Panc1 (cell line): ENCODE measurements at regions not wholly inside any gene's neighbourhood (a gene's known extent, or its start where the extent isn't known, plus 50 kb on each side); places are given as distances from the start of the nearest gene placed in this dataset.

Experiments used
- ATAC-seq: fragments of 200-7000 bp; cut with Tn5 transposase; 2 replicates; pipeline ENCODE4 v1.9.1; 2020; ENCODE audit warnings: mild to moderate bottlenecking, moderate library complexity
- BruUV-seq: library from RNA; stranded (reverse); fragments of 400-500 nt; replicated peaks from 2 replicates; lab custom pipeline; 2021; lab: Mats Ljungman, UMichigan
- CTCF ChIA-PET: fragments of 300-600 bp; sonication (Branson Sonifier 250); formaldehyde crosslinking; loops from one replicate; lab custom pipeline; 2022; ENCODE audit warnings: antibody characterized with exemption; lab: Charles Lee
- POLR2A ChIA-PET: fragments of 300-600 bp; sonication (Branson Sonifier 250); formaldehyde crosslinking; loops from one replicate; lab custom pipeline; 2022; ENCODE audit warnings: antibody characterized with exemption; lab: Charles Lee
- DNase-seq: peaks from one replicate; pipeline ENCODE4 v3.0.0-alpha.2; 2010; ENCODE audit warnings: low read depth, low spot score
- H3K27ac ChIP-seq: 2 replicates; pipeline ENCODE4 v1.5.1; 2011; ENCODE audit warnings: mild to moderate bottlenecking, low read length, inconsistent platforms
- H3K27me3 ChIP-seq: fragments of 200-500 bp; sonication (Bioruptor generic); 2 replicates; pipeline ENCODE4 v1.6.0; 2014; ENCODE audit warnings: low read length, inconsistent platforms; ENCODE audit not compliant: control insufficient read depth, insufficient read depth
- H3K36me3 ChIP-seq: fragments of 200-500 bp; sonication (Bioruptor generic); 2 replicates; pipeline ENCODE4 v1.5.1; 2014; ENCODE audit warnings: inconsistent platforms, mild to moderate bottlenecking, low read length, moderate library complexity; ENCODE audit not compliant: control insufficient read depth, insufficient read depth
- H3K4me1 ChIP-seq: 2 replicates; pipeline ENCODE4 v1.5.1; 2011; ENCODE audit warnings: inconsistent platforms, mild to moderate bottlenecking, low read length, moderate library complexity; ENCODE audit not compliant: control insufficient read depth, insufficient read depth
- H3K4me3 ChIP-seq, 2 experiments: 2 replicates each; pipeline ENCODE4 v1.5.1; 2011 to 2012; ENCODE audit warnings: low read depth in 2 of 2, low read length in 2 of 2, mild to moderate bottlenecking in 2 of 2, inconsistent platforms in 1 of 2, moderate library complexity in 1 of 2
- H3K9me3 ChIP-seq: fragments of 200-500 bp; sonication (Bioruptor generic); 2 replicates; pipeline ENCODE4 v1.5.1; 2014; ENCODE audit warnings: low read depth, mild to moderate bottlenecking, inconsistent platforms, low read length, moderate library complexity; ENCODE audit not compliant: control insufficient read depth, insufficient read depth
- POLR2AphosphoS5 ChIP-seq: IDR thresholded peaks from 2 replicates; pipeline ENCODE4 v1.6.1; 2012; ENCODE audit warnings: mild to moderate bottlenecking, low read depth, low read length, moderate library complexity
- REST ChIP-seq, 2 experiments: IDR thresholded peaks; 2 replicates each; pipeline ENCODE4 v1.6.1; 2011 to 2012; ENCODE audit warnings: low read depth in 2 of 2, control low read depth in 1 of 2, low read length in 1 of 2, mild to moderate bottlenecking in 1 of 2, moderate library complexity in 1 of 2; ENCODE audit not compliant: insufficient read depth in 1 of 2
- SIN3A ChIP-seq: IDR thresholded peaks from 2 replicates; pipeline ENCODE4 v1.6.1; 2012; ENCODE audit warnings: low read depth, mild to moderate bottlenecking, low read length, moderate library complexity, borderline replicate concordance; ENCODE audit not compliant: insufficient read depth
- TCF7L2 ChIP-seq: IDR thresholded peaks from 2 replicates; pipeline ENCODE4 v1.6.1; 2011; ENCODE audit warnings: mild to moderate bottlenecking, low read depth, low read length, inconsistent platforms
- in situ Hi-C: cut with HindIII; loops from 2 replicates; pipeline ENCODE4 v1.10.0; 2016; ENCODE audit warnings: low sequenced_read_pairs, low pct_unique_long_range_greater_than_20kb
- intact Hi-C: fragments of 100-400 bp; cut with micrococcal nuclease; formaldehyde crosslinking; loops from one replicate; pipeline ENCODE4 v1.10.0; 2022; ENCODE audit not compliant: unreplicated experiment
- TF ChIP-seq, protein P1 (sequence below): fragments of 450-650 bp; IDR thresholded peaks from 2 replicates; pipeline ENCODE4 v1.5.1; 2017; ENCODE audit warnings: mild to moderate bottlenecking

DNA sequence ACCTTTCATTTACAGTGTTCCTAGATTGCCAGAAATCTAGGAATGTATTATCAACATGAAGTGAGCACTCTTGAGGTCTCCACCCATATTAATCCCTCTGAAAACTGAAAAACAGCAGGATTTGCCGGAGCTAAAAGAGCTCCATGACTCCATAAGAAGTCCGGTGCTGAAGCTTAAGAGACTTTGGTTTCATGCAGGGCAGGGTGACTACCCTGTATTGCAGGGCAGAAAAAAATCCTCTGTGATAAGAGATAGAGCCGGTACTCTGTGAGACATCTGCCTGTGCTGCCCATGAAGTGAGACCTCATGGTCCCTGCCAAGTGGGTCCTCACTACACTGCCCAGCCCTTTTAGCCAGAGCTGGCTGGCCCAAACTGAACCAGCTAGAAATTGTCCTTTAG is 127.2 kb upstream of the NPY2R start:
- DNase-seq (no peak), ATAC-seq (no peak)
- Histone ChIP-seq H3K4me1 (no peaks in the 10 kb centered on the region), H3K27me3 (no peaks in the 10 kb centered on the region), H3K4me3 (no peak overlapping the region), H3K36me3 (no peaks in the 10 kb centered on the region), H3K27ac (no peak overlapping the region), H3K9me3 (no peaks in the 10 kb centered on the region)
- no TSS peak for BruUV-seq
- ChIA-PET POLR2A (no interaction called here), CTCF (no interaction called here)
- intact Hi-C loops, result no loop called here
- TF ChIP-seq POLR2AphosphoS5 (no peak), TCF7L2 (no peak), REST (IDR thresholded peaks at IDR 0.05; ENCODE audit: insufficient read depth in 1 of 2, low read depth in 2 of 2, low read length in 1 of 2) (no peak), SIN3A (no peak)
- TF ChIP-seq, protein P1, sequence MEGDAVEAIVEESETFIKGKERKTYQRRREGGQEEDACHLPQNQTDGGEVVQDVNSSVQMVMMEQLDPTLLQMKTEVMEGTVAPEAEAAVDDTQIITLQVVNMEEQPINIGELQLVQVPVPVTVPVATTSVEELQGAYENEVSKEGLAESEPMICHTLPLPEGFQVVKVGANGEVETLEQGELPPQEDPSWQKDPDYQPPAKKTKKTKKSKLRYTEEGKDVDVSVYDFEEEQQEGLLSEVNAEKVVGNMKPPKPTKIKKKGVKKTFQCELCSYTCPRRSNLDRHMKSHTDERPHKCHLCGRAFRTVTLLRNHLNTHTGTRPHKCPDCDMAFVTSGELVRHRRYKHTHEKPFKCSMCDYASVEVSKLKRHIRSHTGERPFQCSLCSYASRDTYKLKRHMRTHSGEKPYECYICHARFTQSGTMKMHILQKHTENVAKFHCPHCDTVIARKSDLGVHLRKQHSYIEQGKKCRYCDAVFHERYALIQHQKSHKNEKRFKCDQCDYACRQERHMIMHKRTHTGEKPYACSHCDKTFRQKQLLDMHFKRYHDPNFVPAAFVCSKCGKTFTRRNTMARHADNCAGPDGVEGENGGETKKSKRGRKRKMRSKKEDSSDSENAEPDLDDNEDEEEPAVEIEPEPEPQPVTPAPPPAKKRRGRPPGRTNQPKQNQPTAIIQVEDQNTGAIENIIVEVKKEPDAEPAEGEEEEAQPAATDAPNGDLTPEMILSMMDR, result no peak
- in situ Hi-C loops, result no loop called here

GRCh38 chr4:155085843-155086530 is 122.4 kb upstream of the NPY2R start:
- ChIA-PET POLR2A (no interaction called here), CTCF (no interaction called here)
- H3K4me3 ChIP-seq, result no peak overlapping the region
- H3K36me3 ChIP-seq, result no peaks in the 10 kb centered on the region
- no TSS peak for BruUV-seq
- DNase-seq (no peak), ATAC-seq (no peak)
- in situ Hi-C loops, result no loop called here
- H3K27ac ChIP-seq, result no peak overlapping the region
- no peaks in the 10 kb centered on the region for H3K9me3 ChIP-seq
- no peaks in the 10 kb centered on the region for H3K4me1 ChIP-seq
- no peak for TF ChIP-seq SIN3A
- no peak for TF ChIP-seq POLR2AphosphoS5
- TF ChIP-seq, protein P1, result no peak
- no peak for TF ChIP-seq REST (IDR thresholded peaks at IDR 0.05; ENCODE audit: insufficient read depth in 1 of 2, low read depth in 2 of 2, low read length in 1 of 2)
- TF ChIP-seq TCF7L2, result no peak
- no peaks in the 10 kb centered on the region for H3K27me3 ChIP-seq
- intact Hi-C loops, result no loop called here
